OCI-LY3 (cell line): ENCODE measurements at regions not wholly inside any gene's neighbourhood (a gene's known extent, or its start where the extent isn't known, plus 50 kb on each side); places are given as distances from the start of the nearest gene placed in this dataset.

Experiments used
- H2AFZ ChIP-seq: fragments of 200-600, 300-600 bp; shearing (Covaris generic); 2 replicates; pipeline ENCODE4 v1.6.0; 2014; ENCODE audit warnings: antibody characterized with exemption, low read depth, low read length
- H3K27ac ChIP-seq: fragments of 200-600, 300-600 bp; sonication (generic); 2 replicates; pipeline ENCODE4 v1.5.1; 2014; ENCODE audit warnings: mild to moderate bottlenecking, low read length, moderate library complexity, mixed read lengths
- H3K27me3 ChIP-seq: fragments of 200-600, 300-600 bp; sonication (generic); 2 replicates; pipeline ENCODE4 v1.6.1; 2014; ENCODE audit warnings: low read depth, low read length, mixed read lengths
- H3K36me3 ChIP-seq: fragments of 200-600, 300-600 bp; sonication (generic); replicated peaks from 2 replicates; pipeline ENCODE3; 2014; ENCODE audit warnings: low read depth, low read length, mixed read lengths
- H3K4me1 ChIP-seq: fragments of 300-600, 200-600 bp; sonication (generic); 2 replicates; pipeline ENCODE4 v1.6.1; 2014; ENCODE audit warnings: low read length, mixed read lengths
- H3K4me2 ChIP-seq: fragments of 200-600, 300-600 bp; sonication (generic); 2 replicates; pipeline ENCODE4 v1.6.1; 2014; ENCODE audit warnings: low read length, mixed read lengths
- H3K4me3 ChIP-seq: fragments of 300-600, 200-600 bp; sonication (generic); 2 replicates; pipeline ENCODE4 v1.5.1; 2014; ENCODE audit warnings: antibody characterized with exemption, mild to moderate bottlenecking, low read length, moderate library complexity
- H3K79me2 ChIP-seq: fragments of 300-600, 200-600 bp; shearing (Covaris generic); 2 replicates; pipeline ENCODE4 v1.6.1; 2014; ENCODE audit warnings: mild to moderate bottlenecking, low read length, mixed read lengths
- H3K9ac ChIP-seq: fragments of 300-600, 200-600 bp; shearing (Covaris generic); 2 replicates; pipeline ENCODE4 v1.6.0; 2014; ENCODE audit warnings: mild to moderate bottlenecking, low read length, moderate library complexity
- H3K9me3 ChIP-seq: fragments of 200-600, 300-600 bp; shearing (Covaris generic); 2 replicates; pipeline ENCODE4 v1.6.1; 2014; ENCODE audit warnings: low read length, mixed read lengths; ENCODE audit not compliant: insufficient read depth
- H4K20me1 ChIP-seq: fragments of 200-600, 300-600 bp; sonication (generic); 2 replicates; pipeline ENCODE4 v1.6.1; 2016; ENCODE audit warnings: low read length, mixed read lengths; ENCODE audit not compliant: insufficient read depth
- CTCF ChIP-seq: fragments of 200-600, 300-600 bp; sonication (generic); IDR thresholded peaks from 2 replicates; pipeline ENCODE4 v1.5.1; 2014; ENCODE audit warnings: antibody characterized with exemption, low read length, low read depth
- EZH2phosphoT487 ChIP-seq: fragments of 200-600 bp; shearing (Covaris generic); IDR thresholded peaks from 2 replicates; pipeline ENCODE4 v1.6.1; 2018; ENCODE audit warnings: antibody characterized with exemption, mixed run types, low read depth

- Histone ChIP-seq H3K27me3 (peaks cover 17% of the 10 kb centered on the region), H3K36me3 (no peaks in the 10 kb centered on the region), H3K4me1 (peaks cover 5% of the 10 kb centered on the region), H3K4me3 (no peak overlapping the region), H3K9ac (no peak overlapping the region), H3K79me2 (no peaks in the 10 kb centered on the region), H2AFZ (no peak overlapping the region), H4K20me1 (no peaks in the 10 kb centered on the region), H3K27ac (no peak overlapping the region), H3K9me3 (0 out of 2 replicates have a peak, but pooled peaks cover 1% of the 10 kb centered on the region), H3K4me2 (no peak overlapping the region)
- TF ChIP-seq EZH2phosphoT487 (no peak), CTCF (no peak)
These were observed 125.9 kb upstream of the MLIP start for GRCh38 chr6:53985366-53985765.

- H3K4me2 ChIP-seq, result peak overlapping the region; percentile 30; the same call in 1 of the 2 replicates
- TF ChIP-seq CTCF (peak; percentile 99), EZH2phosphoT487 (no peak)
These were observed 125.0 kb upstream of the MLIP start for GRCh38 chr6:53986165-53986720.

GRCh38 chr6:53986721-53987521 is 124.3 kb upstream of the MLIP start:
- Histone ChIP-seq H3K4me3 (no peak overlapping the region), H3K36me3 (no peaks in the 10 kb centered on the region), H3K4me1 (peaks cover 5% of the 10 kb centered on the region), H3K79me2 (no peaks in the 10 kb centered on the region), H3K9ac (no peak overlapping the region), H3K4me2 (no peak overlapping the region), H3K27ac (no peak overlapping the region), H2AFZ (no peak overlapping the region), H3K27me3 (peaks cover 17% of the 10 kb centered on the region), H4K20me1 (no peaks in the 10 kb centered on the region), H3K9me3 (peaks cover 11% of the 10 kb centered on the region; the same call in 1 of the 2 replicates)
- no peak for TF ChIP-seq EZH2phosphoT487
- no peak for TF ChIP-seq CTCF

More at GRCh38 chr6:53986165-53986720, 125.0 kb upstream of the MLIP start:
- Histone ChIP-seq H3K36me3 (no peaks in the 10 kb centered on the region), H3K27ac (no peak overlapping the region), H3K27me3 (peaks cover 17% of the 10 kb centered on the region), H3K9me3 (0 out of 2 replicates have a peak, but pooled peaks cover 8% of the 10 kb centered on the region), H3K79me2 (no peaks in the 10 kb centered on the region), H2AFZ (no peak overlapping the region), H4K20me1 (no peaks in the 10 kb centered on the region), H3K4me1 (peaks cover 5% of the 10 kb centered on the region), H3K9ac (no peak overlapping the region), H3K4me3 (no peak overlapping the region)

- H3K4me2 ChIP-seq, result no peak overlapping the region
- H3K79me2 ChIP-seq, result no peaks in the 10 kb centered on the region
- H3K4me1 ChIP-seq, result peaks cover 5% of the 10 kb centered on the region
- H3K4me3 ChIP-seq, result no peak overlapping the region
- H3K27me3 ChIP-seq, result peaks cover 17% of the 10 kb centered on the region
- H3K27ac ChIP-seq, result no peak overlapping the region
- H4K20me1 ChIP-seq, result no peaks in the 10 kb centered on the region
- no peak overlapping the region for H2AFZ ChIP-seq
- no peaks in the 10 kb centered on the region for H3K36me3 ChIP-seq
- no peak for TF ChIP-seq CTCF
- no peak for TF ChIP-seq EZH2phosphoT487
- no peak overlapping the region for H3K9ac ChIP-seq
- H3K9me3 ChIP-seq, result peaks cover 15% of the 10 kb centered on the region; the same call in 1 of the 2 replicates
These were observed 123.7 kb upstream of the MLIP start for GRCh38 chr6:53987522-53987888.
